Liver (tissue), 8 donors: ENCODE measurements at regions not wholly inside any gene's neighbourhood (a gene's known extent, or its start where the extent isn't known, plus 50 kb on each side); places are given as distances from the start of the nearest gene placed in this dataset.
"Not testable (repeated sequence)": the region's sequence is repeated elsewhere in the genome, so short reads cannot be mapped to it uniquely, and the experiment has no call there.

Source experiments
- DNase-seq: peaks from one replicate; pipeline ENCODE4 v3.0.0-alpha.2; 2017; ENCODE audit warnings: low spot score
- H3K27ac ChIP-seq, 2 donors: one replicate each; pipeline ENCODE4 v1.7.0; 2013; ENCODE audit warnings: inconsistent platforms in 2 of 2, low read length in 2 of 2, control low read depth in 1 of 2, low read depth in 1 of 2, mild to moderate bottlenecking in 1 of 2
- H3K27me3 ChIP-seq, 4 donors: one replicate each; pipeline versions ENCODE4 v1.6.1 to v1.7.0; 2013; ENCODE audit warnings: low read length in 3 of 4, inconsistent platforms in 1 of 4, mild to moderate bottlenecking in 1 of 4, moderate library complexity in 1 of 4; ENCODE audit not compliant: control insufficient read depth in 4 of 4, insufficient read depth in 4 of 4
- H3K36me3 ChIP-seq, 4 donors: one replicate each; pipeline versions ENCODE4 v1.6.1 to v1.7.0; 2013; ENCODE audit warnings: low read length in 3 of 4, mild to moderate bottlenecking in 3 of 4, low read depth in 1 of 4, moderate library complexity in 1 of 4; ENCODE audit not compliant: control insufficient read depth in 4 of 4, insufficient read depth in 3 of 4
- H3K4me1 ChIP-seq, 4 donors: one replicate each; pipeline versions ENCODE4 v1.6.1 to v1.7.0; 2013; ENCODE audit warnings: low read length in 3 of 4, mild to moderate bottlenecking in 3 of 4, moderate library complexity in 1 of 4; ENCODE audit not compliant: control insufficient read depth in 4 of 4, insufficient read depth in 4 of 4
- H3K4me3 ChIP-seq, 3 donors: one replicate each; pipeline versions ENCODE4 v1.6.1 to v1.7.0; 2013; ENCODE audit warnings: low read length in 3 of 3, control low read depth in 1 of 3, low read depth in 1 of 3, mild to moderate bottlenecking in 1 of 3
- H3K9ac ChIP-seq, 2 donors: one replicate each; pipeline ENCODE4 v1.7.0; 2013; ENCODE audit warnings: low read length in 2 of 2, mild to moderate bottlenecking in 2 of 2, moderate library complexity in 2 of 2, control low read depth in 1 of 2, low read depth in 1 of 2
- H3K9me3 ChIP-seq, 4 donors: one replicate each; pipeline versions ENCODE4 v1.6.1 to v1.7.0; 2013; ENCODE audit warnings: low read length in 3 of 4; ENCODE audit not compliant: control insufficient read depth in 4 of 4
- EGR1 ChIP-seq, 2 donors: IDR thresholded peaks; 2 replicates each; pipeline ENCODE4 v1.6.1; 2016 to 2018; ENCODE audit warnings: antibody characterized with exemption in 2 of 2, low read depth in 2 of 2
- FOXA1 ChIP-seq: IDR thresholded peaks from 2 replicates; pipeline ENCODE4 v1.6.1; 2016; ENCODE audit warnings: antibody characterized with exemption
- FOXA2 ChIP-seq: IDR thresholded peaks from 2 replicates; pipeline ENCODE4 v1.6.1; 2016; ENCODE audit warnings: antibody characterized with exemption
- GABPA ChIP-seq, 2 donors: IDR thresholded peaks in 1 of 2; conservative IDR thresholded peaks in 1 of 2; 2 replicates each; pipeline ENCODE4 v1.6.1; 2016; ENCODE audit warnings: antibody characterized with exemption in 2 of 2, mild to moderate bottlenecking in 1 of 2, moderate library complexity in 1 of 2
- HNF4A ChIP-seq, 2 donors: conservative IDR thresholded peaks; 2 replicates each; pipeline ENCODE4 v1.6.1; 2016; ENCODE audit warnings: antibody characterized with exemption in 2 of 2, mild to moderate bottlenecking in 2 of 2
- HNF4G ChIP-seq: IDR thresholded peaks from 2 replicates; pipeline ENCODE4 v1.6.1; 2016; ENCODE audit warnings: antibody characterized with exemption
- JUND ChIP-seq, 2 donors: IDR thresholded peaks; 2 replicates each; pipeline ENCODE4 v1.6.1; 2016; ENCODE audit warnings: antibody characterized with exemption in 2 of 2
- NR2F2 ChIP-seq: IDR thresholded peaks from 2 replicates; pipeline ENCODE4 v1.6.1; 2016; ENCODE audit warnings: antibody characterized with exemption
- RAD21 ChIP-seq, 2 donors: IDR thresholded peaks; 2 replicates each; pipeline ENCODE4 v1.6.1; 2016; ENCODE audit warnings: antibody characterized with exemption in 2 of 2, mild to moderate bottlenecking in 2 of 2
- REST ChIP-seq: IDR thresholded peaks from 2 replicates; pipeline ENCODE4 v1.6.1; 2016; ENCODE audit warnings: antibody characterized with exemption, mild to moderate bottlenecking
- RXRA ChIP-seq, 2 donors: IDR thresholded peaks; 2 replicates each; pipeline ENCODE4 v1.6.1; 2017 to 2018; ENCODE audit warnings: antibody characterized with exemption in 2 of 2, mild to moderate bottlenecking in 1 of 2
- SP1 ChIP-seq: IDR thresholded peaks from 2 replicates; pipeline ENCODE4 v1.6.1; 2018; ENCODE audit warnings: antibody characterized with exemption, mild to moderate bottlenecking
- TAF1 ChIP-seq: conservative IDR thresholded peaks from 2 replicates; pipeline ENCODE4 v1.6.1; 2016; ENCODE audit warnings: antibody characterized with exemption, mild to moderate bottlenecking
- YY1 ChIP-seq: IDR thresholded peaks from 2 replicates; pipeline ENCODE4 v1.6.1; 2016; ENCODE audit warnings: antibody characterized with exemption, mild to moderate bottlenecking
- ZBTB33 ChIP-seq: IDR thresholded peaks from 2 replicates; pipeline ENCODE4 v1.6.1; 2016; ENCODE audit warnings: antibody characterized with exemption
- WGBS: extraction: QIAGEN DNeasy Blood & Tissue Kit; methylation state at CpG from one replicate; pipeline ENCODE4 v1.1.7; 2013; 5-methylcytosine and 5-hydroxymethylcytosine counted together
- TF ChIP-seq, protein P1 (sequence below): fragments of 150-350 bp; IDR thresholded peaks from 2 replicates; pipeline ENCODE4 v1.5.1; 2017; ENCODE audit warnings: improper control_type of control experiment, low read depth, low read length; ENCODE audit not compliant: missing input control
- TF ChIP-seq, protein P2 (sequence below): IDR thresholded peaks from 2 replicates; pipeline ENCODE4 v1.6.1; 2016; ENCODE audit warnings: antibody characterized with exemption
- donor health status: healthy.
- donor health status: healthy.
- donor health status: healthy.
- donor health status: healthy.
- donor health status: healthy.

- Histone ChIP-seq H3K27ac (no peak overlapping the region), H3K36me3 (no peaks in the 10 kb centered on the region), H3K9ac (no peak overlapping the region), H3K9me3 (no peaks in the 10 kb centered on the region), H3K4me1 (no peaks in the 10 kb centered on the region), H3K27me3 (no peaks in the 10 kb centered on the region), H3K4me3 (no peak overlapping the region)
- WGBS = 91% methylated on average over 3 of the region's 3 CpGs
- no peak for DNase-seq
- no peak for TF ChIP-seq ZBTB33
- TF ChIP-seq, protein P1, sequence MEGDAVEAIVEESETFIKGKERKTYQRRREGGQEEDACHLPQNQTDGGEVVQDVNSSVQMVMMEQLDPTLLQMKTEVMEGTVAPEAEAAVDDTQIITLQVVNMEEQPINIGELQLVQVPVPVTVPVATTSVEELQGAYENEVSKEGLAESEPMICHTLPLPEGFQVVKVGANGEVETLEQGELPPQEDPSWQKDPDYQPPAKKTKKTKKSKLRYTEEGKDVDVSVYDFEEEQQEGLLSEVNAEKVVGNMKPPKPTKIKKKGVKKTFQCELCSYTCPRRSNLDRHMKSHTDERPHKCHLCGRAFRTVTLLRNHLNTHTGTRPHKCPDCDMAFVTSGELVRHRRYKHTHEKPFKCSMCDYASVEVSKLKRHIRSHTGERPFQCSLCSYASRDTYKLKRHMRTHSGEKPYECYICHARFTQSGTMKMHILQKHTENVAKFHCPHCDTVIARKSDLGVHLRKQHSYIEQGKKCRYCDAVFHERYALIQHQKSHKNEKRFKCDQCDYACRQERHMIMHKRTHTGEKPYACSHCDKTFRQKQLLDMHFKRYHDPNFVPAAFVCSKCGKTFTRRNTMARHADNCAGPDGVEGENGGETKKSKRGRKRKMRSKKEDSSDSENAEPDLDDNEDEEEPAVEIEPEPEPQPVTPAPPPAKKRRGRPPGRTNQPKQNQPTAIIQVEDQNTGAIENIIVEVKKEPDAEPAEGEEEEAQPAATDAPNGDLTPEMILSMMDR = no peak
- no peak for TF ChIP-seq FOXA2
- TF ChIP-seq HNF4A (conservative IDR thresholded peaks at IDR 0.05) = no peak
- TF ChIP-seq NR2F2 = no peak
- TF ChIP-seq EGR1 (IDR thresholded peaks at IDR 0.05; ENCODE audit: low read depth in 2 of 2) = no peak
- no peak for TF ChIP-seq GABPA (IDR thresholded peaks at IDR 0.05 in 1 of 2, conservative IDR thresholded peaks at IDR 0.05 in 1 of 2)
- no peak for TF ChIP-seq TAF1
- no peak for TF ChIP-seq RAD21 (IDR thresholded peaks at IDR 0.05)
- TF ChIP-seq, protein P2, sequence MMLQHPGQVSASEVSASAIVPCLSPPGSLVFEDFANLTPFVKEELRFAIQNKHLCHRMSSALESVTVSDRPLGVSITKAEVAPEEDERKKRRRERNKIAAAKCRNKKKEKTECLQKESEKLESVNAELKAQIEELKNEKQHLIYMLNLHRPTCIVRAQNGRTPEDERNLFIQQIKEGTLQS = no peak
- no peak for TF ChIP-seq YY1
Observed at GRCh38 chr4:3601992-3602391, 69.8 kb upstream of the LRPAP1 start.

DNA sequence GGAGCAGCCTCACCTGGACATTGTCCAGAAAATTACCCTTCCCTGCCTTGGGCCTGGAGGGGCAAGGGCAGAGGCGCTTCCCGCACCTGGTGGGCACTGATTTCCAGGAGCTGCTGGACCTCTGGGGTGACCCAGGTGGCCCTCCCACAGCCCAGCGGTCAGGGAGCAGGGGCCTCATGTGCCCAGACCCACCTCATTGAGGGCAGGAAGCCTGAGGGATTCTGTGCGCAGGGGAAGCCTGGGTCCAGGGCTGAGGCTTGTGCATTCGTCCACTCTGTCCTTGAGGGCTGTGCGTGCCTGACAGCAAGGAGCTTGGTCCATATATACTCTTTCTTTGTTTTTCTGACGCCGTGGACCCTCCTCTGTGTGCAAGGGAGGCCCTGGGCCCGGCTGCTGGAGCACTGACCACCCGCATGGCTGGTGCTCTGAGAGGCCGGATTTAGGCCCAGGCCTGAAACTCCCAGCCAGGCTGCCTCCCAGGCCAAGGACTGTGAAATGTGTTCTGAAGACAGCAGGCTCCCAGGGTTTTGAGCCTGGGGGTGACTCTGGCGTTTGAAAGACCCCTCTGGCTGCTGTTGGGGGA, 69.0 kb upstream of the LRPAP1 start:
- WGBS = 86% methylated on average over 12 of the region's 12 CpGs
- H3K4me3 ChIP-seq, H3K9me3 ChIP-seq, H3K4me1 ChIP-seq, DNase-seq, H3K27ac ChIP-seq, H3K9ac ChIP-seq, H3K27me3 ChIP-seq, H3K36me3 ChIP-seq: not testable (repeated sequence)

DNA sequence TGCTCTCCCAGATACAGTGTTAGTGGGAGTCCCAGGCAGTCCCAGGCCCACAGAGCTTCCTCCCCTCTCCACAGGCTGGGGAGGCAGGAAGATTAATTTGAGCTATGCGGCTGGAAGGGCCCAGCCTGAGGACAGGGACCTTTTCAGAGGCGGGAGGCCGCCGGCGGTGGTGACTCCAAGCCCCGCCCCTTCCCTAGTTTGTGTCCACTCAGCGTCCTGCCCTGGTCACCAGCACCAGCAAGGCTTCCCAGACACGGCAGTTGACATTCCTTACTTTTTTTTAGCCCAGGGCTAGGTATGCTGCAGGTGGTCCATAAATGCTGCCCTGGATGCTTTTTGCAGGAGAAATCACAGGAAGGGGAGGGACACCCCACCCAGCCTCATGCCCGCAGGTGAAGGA, 67.7 kb upstream of the LRPAP1 start:
- H3K36me3 ChIP-seq = no peaks in the 10 kb centered on the region
- no peak overlapping the region for H3K4me3 ChIP-seq
- no peak overlapping the region for H3K27ac ChIP-seq
- H3K9ac ChIP-seq = no peak overlapping the region
- WGBS = 64% methylated on average over 9 of the region's 9 CpGs
- no peaks in the 10 kb centered on the region for H3K27me3 ChIP-seq
- no peak for DNase-seq
- H3K4me1 ChIP-seq = no peaks in the 10 kb centered on the region
- H3K9me3 ChIP-seq = no peaks in the 10 kb centered on the region
- no peak for TF ChIP-seq GABPA (IDR thresholded peaks at IDR 0.05 in 1 of 2, conservative IDR thresholded peaks at IDR 0.05 in 1 of 2)
- TF ChIP-seq RAD21 (IDR thresholded peaks at IDR 0.05) = no peak
- TF ChIP-seq, protein P1 = no peak
- TF ChIP-seq, protein P2 = no peak
- TF ChIP-seq HNF4G = no peak
- TF ChIP-seq FOXA1 = no peak
- TF ChIP-seq RXRA (IDR thresholded peaks at IDR 0.05) = no peak
- no peak for TF ChIP-seq FOXA2
- no peak for TF ChIP-seq SP1
- no peak for TF ChIP-seq TAF1
- TF ChIP-seq NR2F2 = no peak
- no peak for TF ChIP-seq EGR1 (IDR thresholded peaks at IDR 0.05; ENCODE audit: low read depth in 2 of 2)
- TF ChIP-seq JUND (IDR thresholded peaks at IDR 0.05) = no peak
- TF ChIP-seq REST = no peak
- TF ChIP-seq YY1 = no peak
